ENCODE measurements at regions not wholly inside any gene's neighbourhood (a gene's known extent, or its start where the extent isn't known, plus 50 kb on each side); places are given as distances from the start of the nearest gene placed in this dataset.

DNA sequence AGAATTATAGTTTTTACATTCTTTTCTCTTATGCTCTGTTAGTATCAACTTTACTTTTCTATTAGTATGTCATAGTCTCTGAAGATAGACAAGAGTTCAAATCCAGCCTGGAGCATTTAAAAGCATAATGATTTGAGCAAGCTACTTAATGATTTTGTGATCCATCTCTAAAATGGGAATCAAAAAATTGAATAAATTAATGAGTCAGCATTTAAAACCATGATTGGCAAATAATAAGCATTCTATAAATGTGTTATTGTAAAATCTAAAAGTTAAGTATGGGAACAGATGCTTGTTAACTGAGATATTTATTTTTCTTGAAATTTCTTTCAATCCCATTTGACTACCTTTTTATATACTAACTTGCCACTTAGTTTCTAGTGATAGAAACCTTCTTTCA, 391.6 kb downstream of the PCDH7 start:
- TF ChIP-seq YY1 (IDR thresholded peaks at IDR 0.05; ENCODE audit: insufficient read depth, insufficient read length) = no peak
- TF ChIP-seq ZNF274 (IDR thresholded peaks at IDR 0.05; ENCODE audit: low read depth, low read length) = no peak

Data from NT2/D1 (cell line).